GM23248 (cell line): ENCODE measurements at regions not wholly inside any gene's neighbourhood (a gene's known extent, or its start where the extent isn't known, plus 50 kb on each side); places are given as distances from the start of the nearest gene placed in this dataset.
A peak's percentile ranks its signal among the peaks of the same experiment; 100 is the strongest.
"Not testable (repeated sequence)": the region's sequence is repeated elsewhere in the genome, so short reads cannot be mapped to it uniquely, and the experiment has no call there.

ENCODE experiments used
- DNase-seq: peaks from one replicate; pipeline ENCODE4 v3.0.0-alpha.2; 2015
- H2AFZ ChIP-seq: fragments of 200-600 bp; sonication (generic); 2 replicates; pipeline ENCODE4 v1.6.1; 2016; ENCODE audit warnings: antibody characterized with exemption
- H3F3A ChIP-seq: fragments of 200-600 bp; sonication (generic); 2 replicates; pipeline ENCODE4 v1.6.1; 2016; ENCODE audit warnings: mild to moderate bottlenecking, antibody characterized with exemption, mixed run types; ENCODE audit not compliant: insufficient read depth
- H3K27ac ChIP-seq: fragments of 200-600 bp; sonication (generic); 2 replicates; pipeline ENCODE4 v1.5.1; 2016; ENCODE audit warnings: mild to moderate bottlenecking
- H3K27me3 ChIP-seq: fragments of 200-600 bp; sonication (generic); replicated peaks from 2 replicates; pipeline ENCODE4 v1.6.1; 2016; ENCODE audit warnings: mild to moderate bottlenecking; ENCODE audit not compliant: insufficient read depth
- H3K36me3 ChIP-seq: fragments of 200-600 bp; sonication (generic); 2 replicates; pipeline ENCODE4 v1.6.1; 2016; ENCODE audit warnings: low read depth, mild to moderate bottlenecking
- H3K4me1 ChIP-seq: fragments of 200-600 bp; sonication (generic); 2 replicates; pipeline ENCODE4 v1.6.1; 2016; ENCODE audit warnings: mild to moderate bottlenecking; ENCODE audit not compliant: insufficient read depth
- H3K4me2 ChIP-seq: fragments of 200-600 bp; sonication (generic); one replicate; pipeline ENCODE4 v1.6.1; 2016; ENCODE audit warnings: mild to moderate bottlenecking; ENCODE audit not compliant: unreplicated experiment
- H3K4me3 ChIP-seq: fragments of 200-600 bp; sonication (generic); 2 replicates; pipeline ENCODE4 v1.5.1; 2016; ENCODE audit warnings: mild to moderate bottlenecking
- H3K79me2 ChIP-seq: fragments of 200-600 bp; sonication (generic); 2 replicates; pipeline ENCODE4 v1.6.1; 2016; ENCODE audit warnings: mild to moderate bottlenecking; ENCODE audit not compliant: insufficient read depth
- H3K9ac ChIP-seq: fragments of 200-600 bp; sonication (generic); 2 replicates; pipeline ENCODE4 v1.6.1; 2016; ENCODE audit warnings: mild to moderate bottlenecking
- H3K9me2 ChIP-seq: fragments of 200-600 bp; sonication (generic); 2 replicates; pipeline ENCODE4 v1.6.1; 2016; ENCODE audit warnings: mixed run types, mild to moderate bottlenecking, moderate library complexity; ENCODE audit not compliant: insufficient read depth
- H3K9me3 ChIP-seq: fragments of 200-600 bp; sonication (generic); one replicate; pipeline ENCODE4 v1.6.1; 2017; ENCODE audit warnings: low read depth
- H4K20me1 ChIP-seq: fragments of 200-600 bp; sonication (generic); 2 replicates; pipeline ENCODE4 v1.6.0; 2016; ENCODE audit not compliant: insufficient read depth
- EZH2 ChIP-seq: fragments of 200-600 bp; sonication (generic); IDR thresholded peaks from 2 replicates; pipeline ENCODE4 v1.6.1; 2018; ENCODE audit warnings: antibody characterized with exemption, mild to moderate bottlenecking; ENCODE audit not compliant: insufficient read depth, poor library complexity, severe bottlenecking
- EZH2phosphoT487 ChIP-seq: fragments of 200-600 bp; sonication (generic); IDR thresholded peaks from 2 replicates; pipeline ENCODE4 v1.6.1; 2018; ENCODE audit warnings: antibody characterized with exemption, moderate library complexity, mild to moderate bottlenecking, low read depth; ENCODE audit not compliant: insufficient read depth
- WGBS, 2 experiments: methylation state at CpG; one replicate each; pipeline ENCODE4 v1.1.6; 2015 to 2017; ENCODE audit warnings: low lambda C conversion rate in 2 of 2, low coverage in 1 of 2; ENCODE audit errors: missing lambda C conversion rate in 2 of 2; 5-methylcytosine and 5-hydroxymethylcytosine counted together
- in situ Hi-C: fragments of 300-500 bp; cut with MboI; formaldehyde crosslinking; loops from 2 replicates; pipeline ENCODE4 v1.15.0; 2020

DNA sequence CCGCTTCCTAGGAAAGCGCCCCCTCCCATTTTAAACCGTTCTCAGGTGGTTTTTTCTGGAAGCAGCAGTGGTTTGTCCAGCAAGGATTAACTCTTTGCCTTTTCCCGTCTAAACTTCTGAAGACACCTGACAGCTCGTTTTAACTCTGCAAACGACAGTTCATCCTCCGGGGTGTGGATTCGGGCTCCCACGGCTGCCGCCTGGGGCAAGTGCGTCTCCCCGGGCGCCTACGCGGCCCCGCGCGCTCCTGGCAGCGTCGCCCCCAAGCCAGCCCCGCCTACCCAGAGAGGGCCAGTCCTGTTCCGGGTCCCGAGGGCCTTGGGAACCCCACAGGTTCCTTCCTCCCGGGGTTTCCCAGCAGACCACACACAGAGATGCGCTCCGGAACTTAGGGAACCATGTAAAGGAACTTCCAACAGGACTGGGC lies 54.4 kb downstream of the PRR18 start:
- in situ Hi-C loops = no loop called here
- H3K36me3 ChIP-seq = no peaks in the 10 kb centered on the region
- no peak overlapping the region for H3K9ac ChIP-seq
- TF ChIP-seq EZH2phosphoT487 = no peak
- no peak for TF ChIP-seq EZH2
- no peak overlapping the region for H3K4me2 ChIP-seq
- no peaks in the 10 kb centered on the region for H3F3A ChIP-seq
- no peak overlapping the region for H3K4me3 ChIP-seq
- H3K27ac ChIP-seq = no peak overlapping the region
- no peaks in the 10 kb centered on the region for H3K9me2 ChIP-seq
- H4K20me1 ChIP-seq = no peaks in the 10 kb centered on the region
- no peaks in the 10 kb centered on the region for H3K79me2 ChIP-seq
- no peaks in the 10 kb centered on the region for H3K9me3 ChIP-seq
- peaks cover 31% of the 10 kb centered on the region for H3K27me3 ChIP-seq
- no peak overlapping the region for H2AFZ ChIP-seq
- H3K4me1 ChIP-seq = no peaks in the 10 kb centered on the region
- WGBS, 2 experiments = 11 to 16% methylated on average over 25 of the region's 26 CpGs
- no peak for DNase-seq

DNA sequence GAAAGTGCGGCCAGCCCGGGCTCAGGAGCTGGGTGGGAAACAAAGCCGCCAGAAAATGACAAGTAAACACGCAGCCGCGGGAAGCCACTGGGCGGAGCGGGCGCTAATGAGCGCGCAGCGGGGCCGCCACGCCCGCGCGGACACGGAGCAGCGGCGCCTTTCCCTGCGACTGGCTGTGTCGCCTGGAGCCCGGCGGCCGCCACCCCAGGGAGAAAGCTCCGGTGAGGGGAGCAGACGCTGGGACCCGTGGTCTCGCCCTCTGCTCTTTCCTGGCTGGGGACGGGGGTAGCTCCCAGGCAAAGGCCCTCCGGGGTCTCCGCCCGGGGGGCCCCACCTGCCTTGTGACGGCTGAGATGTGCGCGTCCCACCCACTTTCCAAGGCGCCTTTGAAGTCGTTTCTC lies 54.9 kb downstream of the PRR18 start:
- no peak overlapping the region for H3K9ac ChIP-seq
- in situ Hi-C loops = no loop called here
- no peaks in the 10 kb centered on the region for H3K4me1 ChIP-seq
- no peaks in the 10 kb centered on the region for H3K9me2 ChIP-seq
- peaks cover 31% of the 10 kb centered on the region for H3K27me3 ChIP-seq
- H3F3A ChIP-seq = no peaks in the 10 kb centered on the region
- no peaks in the 10 kb centered on the region for H4K20me1 ChIP-seq
- no peak overlapping the region for H3K4me3 ChIP-seq
- WGBS, 2 experiments = 6 to 10% methylated on average over 29 to 36 of the region's 38 CpGs
- peak; percentile 17 for DNase-seq
- H3K79me2 ChIP-seq = no peaks in the 10 kb centered on the region
- H2AFZ ChIP-seq = no peak overlapping the region
- H3K27ac ChIP-seq = no peak overlapping the region
- no peaks in the 10 kb centered on the region for H3K36me3 ChIP-seq
- TF ChIP-seq EZH2 = peak; percentile 20
- no peak for TF ChIP-seq EZH2phosphoT487
- H3K4me2 ChIP-seq = no peak overlapping the region
- H3K9me3 ChIP-seq = no peaks in the 10 kb centered on the region

GRCh38 chr6:166252601-166253000 lies 55.6 kb downstream of the PRR18 start:
- Histone ChIP-seq H3K4me3 (no peak overlapping the region), H4K20me1 (no peaks in the 10 kb centered on the region), H3F3A (no peaks in the 10 kb centered on the region), H3K9me3 (no peaks in the 10 kb centered on the region), H3K4me2 (no peak overlapping the region), H3K9me2 (no peaks in the 10 kb centered on the region), H3K36me3 (no peaks in the 10 kb centered on the region), H2AFZ (no peak overlapping the region), H3K79me2 (no peaks in the 10 kb centered on the region), H3K4me1 (no peaks in the 10 kb centered on the region), H3K27ac (no peak overlapping the region), H3K27me3 (peaks cover 31% of the 10 kb centered on the region), H3K9ac (no peak overlapping the region)
- 74 to 83% methylated on average over 18 to 27 of the region's 27 CpGs for WGBS, 2 experiments
- TF ChIP-seq EZH2 = no peak
- no peak for TF ChIP-seq EZH2phosphoT487
- in situ Hi-C loops = no loop called here
- no peak for DNase-seq

DNA sequence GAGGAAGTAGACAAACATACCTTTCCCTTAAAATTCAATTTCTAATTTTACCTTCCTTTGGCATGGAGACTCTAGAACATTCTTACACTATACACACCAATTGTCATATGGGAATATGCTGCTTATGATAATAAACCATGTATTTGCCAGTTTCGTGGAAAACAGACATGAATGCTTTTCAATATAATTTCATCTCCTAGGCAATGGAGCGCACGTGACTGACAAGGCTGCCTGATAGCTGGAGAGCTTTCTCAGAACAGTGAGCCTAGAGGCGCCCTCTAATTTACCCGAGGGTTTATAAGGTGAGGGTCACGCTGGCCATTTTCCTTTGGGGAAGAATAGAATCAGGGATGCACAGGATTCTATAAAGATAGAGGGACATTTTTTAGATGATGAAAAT lies 56.5 kb downstream of the PRR18 start:
- no peaks in the 10 kb centered on the region for H3K9me2 ChIP-seq
- no peak overlapping the region for H2AFZ ChIP-seq
- 8 to 11% methylated on average over 6 of the region's 6 CpGs for WGBS, 2 experiments
- H3K79me2 ChIP-seq = no peaks in the 10 kb centered on the region
- no peak overlapping the region for H3K4me3 ChIP-seq
- H3K36me3 ChIP-seq = no peaks in the 10 kb centered on the region
- no peak overlapping the region for H3K9ac ChIP-seq
- H3K27me3 ChIP-seq = peaks cover 31% of the 10 kb centered on the region
- DNase-seq = no peak
- no peaks in the 10 kb centered on the region for H3K4me1 ChIP-seq
- H3F3A ChIP-seq = no peaks in the 10 kb centered on the region
- no peak overlapping the region for H3K27ac ChIP-seq
- TF ChIP-seq EZH2 (no peak), EZH2phosphoT487 (no peak)
- H4K20me1 ChIP-seq = no peaks in the 10 kb centered on the region
- H3K4me2 ChIP-seq = no peak overlapping the region
- H3K9me3 ChIP-seq = no peaks in the 10 kb centered on the region
- in situ Hi-C loops = no loop called here

DNA sequence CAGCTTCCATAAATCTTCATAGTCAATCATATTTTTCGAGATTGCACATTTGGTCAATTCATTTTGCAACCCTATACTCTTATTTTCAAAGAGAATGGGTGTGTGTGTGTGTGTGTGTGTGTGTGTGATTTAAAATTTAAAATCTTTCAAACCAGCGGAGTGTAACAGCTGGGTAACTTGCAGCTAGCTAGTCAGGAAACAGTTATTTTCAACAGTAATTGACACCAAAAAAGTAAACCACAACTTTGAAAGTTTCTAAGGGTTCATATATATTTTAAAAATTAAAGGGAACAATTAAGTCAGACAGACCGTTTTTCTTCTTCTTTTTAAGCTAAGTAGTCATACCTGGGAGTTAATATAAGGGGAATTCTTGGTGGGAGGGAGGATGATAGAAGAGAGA lies 57.0 kb downstream of the PRR18 start:
- no peak overlapping the region for H3K27ac ChIP-seq

GRCh38 chr6:166249061-166249785 lies 59.0 kb downstream of the PRR18 start:
- WGBS, 2 experiments = 43 to 44% methylated on average over 16 of the region's 16 CpGs

More for the DNA sequence above, 57.0 kb downstream of the PRR18 start:
- in situ Hi-C loops = no loop called here
- TF ChIP-seq EZH2phosphoT487 (no peak), EZH2 (no peak)
- H3K9me3 ChIP-seq = no peaks in the 10 kb centered on the region
- H3K36me3 ChIP-seq = no peaks in the 10 kb centered on the region
- DNase-seq = no peak
- no peaks in the 10 kb centered on the region for H3F3A ChIP-seq
- H4K20me1 ChIP-seq = no peaks in the 10 kb centered on the region
- H3K9ac ChIP-seq = no peak overlapping the region
- H2AFZ ChIP-seq = no peak overlapping the region
- no peaks in the 10 kb centered on the region for H3K79me2 ChIP-seq
- WGBS, 2 experiments = 30 to 34% methylated on average over 3 of the region's 3 CpGs
- H3K4me2 ChIP-seq = no peak overlapping the region
- no peaks in the 10 kb centered on the region for H3K4me1 ChIP-seq
- peaks cover 31% of the 10 kb centered on the region for H3K27me3 ChIP-seq
- H3K4me3 ChIP-seq = no peak overlapping the region
- H3K9me2 ChIP-seq = no peaks in the 10 kb centered on the region

More at GRCh38 chr6:166249061-166249785, 59.0 kb downstream of the PRR18 start:
- H3K27ac ChIP-seq, H3K4me2 ChIP-seq, in situ Hi-C loops, H2AFZ ChIP-seq, H3K79me2 ChIP-seq, H4K20me1 ChIP-seq, H3K9me3 ChIP-seq, H3F3A ChIP-seq, H3K9me2 ChIP-seq, H3K9ac ChIP-seq, H3K4me3 ChIP-seq, H3K36me3 ChIP-seq, DNase-seq, H3K4me1 ChIP-seq: not testable (repeated sequence)
- peaks cover 23% of the 10 kb centered on the region for H3K27me3 ChIP-seq
